Testis (tissue), 2 donors: ENCODE measurements at regions not wholly inside any gene's neighbourhood (a gene's known extent, or its start where the extent isn't known, plus 50 kb on each side); places are given as distances from the start of the nearest gene placed in this dataset.

Source experiments
- POLR2A ChIP-seq: fragments of 450-650 bp; IDR thresholded peaks from one replicate; pipeline ENCODE4 v1.6.1; 2017; ENCODE audit warnings: antibody characterized with exemption, mild to moderate bottlenecking, moderate library complexity
- TF ChIP-seq, protein P1 (sequence below), 3 experiments: fragments of 450-650 bp in 2 of 3; fragments of 200-600 bp in 1 of 3; sonication (generic) in 1 of 3; IDR thresholded peaks; one replicate each; pipeline ENCODE4 v1.5.1; 2016 to 2019; ENCODE audit warnings: antibody characterized with exemption in 3 of 3, mild to moderate bottlenecking in 2 of 3, moderate library complexity in 1 of 3

- TF ChIP-seq, protein P1, sequence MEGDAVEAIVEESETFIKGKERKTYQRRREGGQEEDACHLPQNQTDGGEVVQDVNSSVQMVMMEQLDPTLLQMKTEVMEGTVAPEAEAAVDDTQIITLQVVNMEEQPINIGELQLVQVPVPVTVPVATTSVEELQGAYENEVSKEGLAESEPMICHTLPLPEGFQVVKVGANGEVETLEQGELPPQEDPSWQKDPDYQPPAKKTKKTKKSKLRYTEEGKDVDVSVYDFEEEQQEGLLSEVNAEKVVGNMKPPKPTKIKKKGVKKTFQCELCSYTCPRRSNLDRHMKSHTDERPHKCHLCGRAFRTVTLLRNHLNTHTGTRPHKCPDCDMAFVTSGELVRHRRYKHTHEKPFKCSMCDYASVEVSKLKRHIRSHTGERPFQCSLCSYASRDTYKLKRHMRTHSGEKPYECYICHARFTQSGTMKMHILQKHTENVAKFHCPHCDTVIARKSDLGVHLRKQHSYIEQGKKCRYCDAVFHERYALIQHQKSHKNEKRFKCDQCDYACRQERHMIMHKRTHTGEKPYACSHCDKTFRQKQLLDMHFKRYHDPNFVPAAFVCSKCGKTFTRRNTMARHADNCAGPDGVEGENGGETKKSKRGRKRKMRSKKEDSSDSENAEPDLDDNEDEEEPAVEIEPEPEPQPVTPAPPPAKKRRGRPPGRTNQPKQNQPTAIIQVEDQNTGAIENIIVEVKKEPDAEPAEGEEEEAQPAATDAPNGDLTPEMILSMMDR (IDR thresholded peaks at IDR 0.05) = no peak
- no peak for TF ChIP-seq POLR2A
Measured at GRCh38 chr17:71821511-71821910, 299.3 kb upstream of the SOX9 start.
